Activated effector memory CD4-positive, alpha-beta T cell treated with Interleukin-2 at 50 U/mL for 16 hours (primary cell): ENCODE measurements at regions not wholly inside any gene's neighbourhood (a gene's known extent, or its start where the extent isn't known, plus 50 kb on each side); places are given as distances from the start of the nearest gene placed in this dataset.
"Not testable (repeated sequence)": the region's sequence is repeated elsewhere in the genome, so short reads cannot be mapped to it uniquely, and the experiment has no call there.

ENCODE experiments used
- DNase-seq: peaks from one replicate; pipeline ENCODE4 v3.0.0-alpha.2; 2020

DNA sequence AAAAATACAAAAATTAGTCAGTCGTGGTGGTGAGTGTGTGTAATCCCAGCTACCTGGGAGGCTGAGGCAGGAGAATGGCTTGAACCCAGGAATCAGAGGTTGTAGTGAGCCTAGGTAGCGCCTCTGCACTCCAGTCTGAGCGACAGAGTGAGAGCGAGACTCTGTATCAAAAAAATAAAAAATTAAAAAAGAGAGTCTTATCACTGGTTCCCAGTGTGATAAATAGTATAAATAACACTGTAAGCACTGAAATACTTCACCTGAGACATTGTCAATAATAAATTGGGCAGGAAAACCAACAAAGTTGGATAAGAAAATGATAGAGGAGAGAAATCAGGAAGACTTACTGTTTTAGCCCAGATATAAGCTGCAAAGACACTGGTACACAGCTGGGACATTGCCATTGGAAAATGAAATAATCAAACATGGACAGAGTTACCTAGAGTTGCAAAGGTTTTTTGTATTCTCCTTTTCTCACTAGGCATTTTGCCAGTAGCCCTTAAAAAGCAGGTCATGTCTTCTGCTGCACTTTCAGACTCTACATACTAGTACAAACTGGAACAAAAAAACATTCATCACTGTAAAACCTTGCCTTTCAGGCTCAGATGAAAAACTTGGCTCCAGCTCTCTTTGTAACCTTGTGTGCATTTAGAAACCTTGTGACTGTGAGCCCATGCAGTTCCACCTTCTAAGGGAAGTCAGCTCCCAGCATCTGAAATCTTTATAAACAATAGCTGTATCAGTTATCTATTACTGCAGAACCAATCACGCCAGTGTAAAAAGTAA lies 55.0 kb upstream of the PPP1R2C start:
- DNase-seq: no peak

DNA sequence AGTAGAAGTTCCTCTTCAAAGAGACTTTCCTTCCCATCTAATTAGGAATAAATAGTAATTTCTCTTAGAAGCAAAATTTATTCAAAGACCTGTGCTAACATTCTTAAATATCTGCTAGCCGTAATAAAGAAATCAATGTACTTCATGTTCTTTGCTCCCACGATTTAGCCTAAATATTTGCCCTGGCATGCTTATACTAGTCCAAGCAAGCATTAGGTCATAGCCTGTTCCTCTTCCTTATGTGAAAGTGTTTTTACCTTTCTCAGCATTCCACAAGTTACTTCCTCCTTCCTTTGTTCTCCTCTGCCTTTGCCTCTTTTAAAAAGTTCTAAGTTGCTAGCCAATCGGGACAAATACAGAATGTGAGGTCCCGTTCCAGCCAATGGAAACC lies 55.6 kb upstream of the PPP1R2C start:
- DNase-seq: not testable (repeated sequence)

DNA sequence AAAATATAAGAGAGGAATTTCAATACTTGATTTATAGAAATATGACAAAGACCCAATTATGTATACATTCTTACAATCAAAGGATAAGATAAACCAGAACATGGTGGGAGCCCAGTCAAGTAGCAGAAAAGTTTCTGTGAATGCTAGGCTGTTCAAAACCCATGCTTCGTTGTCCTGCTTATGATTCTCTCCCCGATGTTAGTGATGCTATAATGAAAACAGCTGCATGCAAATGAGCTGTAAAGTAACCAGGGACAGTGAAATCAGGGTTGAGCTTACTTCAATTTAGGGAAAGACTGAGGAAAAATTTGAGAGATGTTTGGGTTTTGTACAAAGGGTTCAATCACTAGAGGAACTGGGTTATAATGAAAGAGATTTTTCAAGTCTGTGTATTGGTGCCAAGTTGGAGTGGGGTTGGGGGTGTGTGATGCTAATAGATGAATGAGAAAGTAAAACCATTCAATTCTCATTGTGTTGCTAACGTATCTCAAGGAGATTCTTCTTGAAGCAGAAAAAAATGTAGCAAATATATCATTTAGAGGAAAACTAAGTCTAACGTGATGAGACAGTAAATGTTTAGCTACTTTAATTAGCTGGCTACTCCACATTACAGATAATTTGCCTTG lies 59.3 kb upstream of the PPP1R2C start:
- no peak for DNase-seq

DNA sequence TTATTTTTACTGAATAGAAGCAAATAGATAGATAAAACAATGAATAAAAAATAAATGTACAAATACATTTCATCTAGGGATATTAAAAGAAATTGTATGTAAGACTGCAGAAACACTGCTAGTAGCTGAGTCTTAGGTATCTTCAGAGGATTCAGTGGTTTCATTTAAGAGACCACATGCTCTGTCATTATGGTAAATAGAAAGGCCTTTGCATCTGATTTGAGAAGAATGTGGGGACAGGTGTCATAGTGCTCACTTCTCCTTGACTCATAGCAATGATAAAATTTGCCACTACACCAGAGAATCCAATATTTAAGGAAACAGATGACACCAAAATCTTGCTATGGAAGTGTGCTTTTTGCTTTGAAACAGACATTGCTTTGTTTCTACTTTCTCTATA lies 59.8 kb upstream of the PPP1R2C start:
- no peak for DNase-seq

DNA sequence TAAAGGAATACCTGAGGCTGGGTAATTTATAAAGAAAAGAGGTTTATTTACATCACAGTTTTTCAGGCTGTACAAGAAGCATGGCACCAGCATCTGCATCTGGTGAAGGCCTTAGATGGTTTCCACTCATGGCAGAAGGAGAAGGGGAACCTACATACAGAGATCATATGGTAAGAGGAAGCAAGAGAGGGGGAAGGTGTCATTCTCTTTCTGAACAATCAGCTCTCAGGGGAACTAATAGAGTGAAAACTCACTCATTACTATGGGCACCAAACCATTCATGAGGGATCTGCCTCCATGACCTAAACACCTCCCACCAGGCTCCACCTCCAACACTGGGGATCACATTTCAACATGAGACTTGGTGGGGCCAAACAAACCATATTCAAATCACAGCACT lies 61.7 kb upstream of the PPP1R2C start:
- no peak for DNase-seq

DNA sequence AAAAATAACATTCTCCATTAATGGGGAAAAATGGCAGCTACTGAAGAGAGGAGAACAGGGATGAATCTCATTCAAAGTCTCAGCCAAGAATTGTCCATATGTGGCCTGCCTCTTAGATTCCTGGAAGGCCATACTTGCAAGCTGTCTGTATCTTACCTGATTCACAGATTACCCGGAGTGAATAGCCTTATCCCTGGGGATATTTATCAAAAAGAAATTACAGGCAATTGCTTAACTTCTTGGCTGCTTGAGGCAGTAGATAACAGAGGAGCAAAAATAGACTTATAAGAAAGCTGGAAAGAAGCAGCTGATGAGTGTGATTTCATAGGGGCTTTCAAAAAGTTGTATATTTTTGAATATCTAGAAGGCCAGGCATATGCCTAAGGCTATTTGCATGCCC lies 68.8 kb upstream of the PPP1R2C start:
- no peak for DNase-seq

DNA sequence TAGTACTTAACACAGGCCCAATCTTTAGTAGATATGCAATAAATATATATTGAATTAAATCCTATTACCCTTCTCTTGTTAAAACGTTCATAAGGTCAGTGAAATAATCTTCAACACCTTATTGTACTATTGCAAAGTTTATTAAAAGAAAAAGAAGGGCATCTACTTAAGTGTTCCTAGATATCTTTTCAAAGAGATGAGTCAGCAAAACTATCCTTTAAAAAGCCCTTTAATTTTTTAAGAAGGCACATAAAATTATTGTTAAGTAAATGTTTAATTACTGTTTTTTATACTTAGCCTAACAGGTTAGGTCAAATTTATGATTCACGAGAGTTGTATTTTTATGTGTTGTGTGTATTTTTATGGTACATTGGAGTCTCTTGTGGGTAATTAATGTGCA lies 77.3 kb upstream of the PPP1R2C start:
- DNase-seq: no peak

DNA sequence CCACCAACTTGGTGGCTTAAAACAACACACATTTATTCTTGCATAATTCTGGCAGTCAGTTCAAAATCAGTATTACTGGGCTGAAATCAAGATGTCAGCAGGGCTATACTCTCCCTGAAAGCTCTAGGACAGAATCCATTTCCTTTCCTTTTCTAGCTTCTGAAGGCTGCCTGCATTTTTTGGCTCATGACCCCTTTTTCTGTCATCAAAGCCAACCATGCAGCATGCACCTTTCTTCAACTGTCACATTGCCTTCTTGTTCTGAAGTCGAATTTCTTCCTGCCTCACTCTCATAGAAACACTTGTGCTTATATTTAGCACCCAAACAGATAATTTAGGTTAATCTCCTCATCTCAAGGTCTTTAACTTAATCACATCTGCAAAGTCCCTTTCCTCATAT lies 79.8 kb upstream of the PPP1R2C start:
- DNase-seq: no peak

DNA sequence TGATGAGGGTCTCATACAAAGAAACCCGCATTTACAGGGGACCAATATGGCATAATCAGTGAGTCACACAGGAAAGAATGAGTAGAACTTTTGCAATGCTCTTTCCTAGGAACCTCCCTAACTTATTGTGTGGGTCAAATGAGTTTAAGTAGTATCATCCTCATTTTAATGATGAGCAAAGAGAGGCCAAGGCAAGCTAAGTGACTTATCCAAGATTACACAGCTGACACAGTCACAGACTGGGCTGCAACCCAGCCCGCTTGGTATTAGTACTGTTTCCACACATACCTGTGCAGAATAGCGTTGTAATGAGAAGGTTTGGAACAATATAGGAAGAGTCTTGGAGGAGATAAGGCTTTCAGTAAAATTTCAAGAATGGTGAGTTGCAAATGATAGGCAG lies 91.0 kb upstream of the PPP1R2C start:
- no peak for DNase-seq

DNA sequence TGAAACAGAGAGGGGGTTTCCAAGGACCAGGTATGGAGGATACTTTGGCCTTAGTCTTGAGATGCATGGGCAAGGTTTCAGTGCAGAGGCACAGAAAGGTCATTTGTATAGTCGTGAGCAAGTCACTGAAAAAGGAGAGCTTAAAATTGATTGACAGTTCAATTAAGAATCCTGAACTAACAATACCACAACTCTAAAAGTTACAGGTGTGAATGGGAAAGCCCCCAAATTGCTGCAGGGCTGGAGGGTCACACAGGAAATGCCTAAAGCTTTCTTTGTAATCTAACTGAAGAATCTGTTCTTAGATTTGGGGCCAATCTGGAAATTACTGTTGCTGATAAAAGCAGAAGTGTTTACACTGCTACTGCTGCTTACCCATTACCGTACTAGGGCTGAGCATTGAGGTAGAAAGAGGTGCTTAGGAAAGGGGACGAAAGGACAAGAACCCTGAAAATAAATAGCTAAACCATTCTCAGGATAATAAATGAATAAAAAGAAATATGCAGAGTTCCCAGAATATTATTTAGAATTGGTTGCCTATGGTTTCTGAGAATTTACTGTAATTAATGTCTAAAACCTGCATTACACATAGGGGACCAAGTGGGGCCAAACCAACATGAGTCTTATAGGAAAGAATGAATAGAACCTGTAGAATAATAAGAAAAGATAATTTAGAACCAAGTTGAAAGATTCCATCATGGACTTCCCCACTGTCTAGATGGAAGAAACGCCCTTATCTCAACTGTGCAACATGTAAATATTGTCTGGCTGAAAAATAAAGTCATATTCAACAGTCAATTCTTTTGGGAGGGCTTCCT lies 91.9 kb upstream of the PPP1R2C start:
- no peak for DNase-seq

DNA sequence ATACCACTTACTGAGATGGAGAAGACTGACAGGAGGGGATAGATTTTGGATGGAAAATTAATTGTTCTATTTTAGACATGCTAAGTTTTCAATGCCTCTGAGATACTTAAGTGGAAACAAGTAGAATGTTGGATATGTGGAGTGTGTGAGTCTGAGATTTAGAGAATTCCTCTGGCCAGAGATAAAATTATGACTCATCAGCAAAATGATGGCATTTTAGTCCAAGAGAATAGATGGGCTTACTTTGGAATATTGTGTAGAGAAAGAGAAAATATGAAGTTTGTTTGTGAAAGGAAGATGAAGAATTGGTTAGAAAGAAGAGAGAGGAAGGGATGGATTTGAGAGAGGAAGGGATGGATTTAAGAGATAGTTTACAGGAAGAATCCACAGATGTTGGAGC lies 108.6 kb upstream of the PPP1R2C start:
- DNase-seq: no peak

DNA sequence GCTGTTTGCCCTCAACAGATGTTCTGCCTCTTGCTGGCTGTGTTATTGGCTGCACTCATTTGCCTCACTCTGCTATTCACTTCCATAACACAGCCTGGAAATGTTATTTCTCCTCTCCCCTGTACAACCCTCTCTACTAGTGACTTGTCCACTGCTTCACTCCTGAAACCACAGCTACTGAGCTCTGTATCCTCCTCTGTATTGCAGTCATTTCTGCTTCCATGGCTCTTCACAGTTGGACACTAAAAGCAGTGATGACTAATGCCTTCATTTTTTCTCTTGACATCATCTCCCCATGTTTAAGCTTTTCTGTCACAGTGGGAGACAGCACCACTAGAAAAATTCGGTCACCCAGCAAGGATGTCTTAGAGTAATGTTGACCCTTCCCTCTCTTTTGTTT lies 123.0 kb upstream of the PPP1R2C start:
- no peak for DNase-seq

DNA sequence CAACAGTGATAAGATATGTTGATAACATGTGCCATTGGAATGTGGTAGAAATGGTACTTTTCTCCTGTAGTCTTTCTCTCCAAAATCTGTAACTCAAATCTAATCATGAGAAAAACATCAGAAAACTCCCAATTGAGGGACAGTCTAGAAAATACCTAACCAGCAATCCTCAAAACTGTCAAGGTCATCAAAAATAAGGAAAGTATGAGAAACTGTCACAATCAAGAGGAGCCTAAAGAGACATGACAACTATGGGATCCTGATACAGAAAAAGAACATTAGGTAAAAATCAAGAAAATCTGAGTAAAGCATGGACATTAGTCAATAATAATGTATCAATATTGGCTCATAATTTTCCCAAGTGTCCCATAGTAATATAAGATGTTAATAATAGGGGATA lies 124.5 kb upstream of the PPP1R2C start:
- no peak for DNase-seq

DNA sequence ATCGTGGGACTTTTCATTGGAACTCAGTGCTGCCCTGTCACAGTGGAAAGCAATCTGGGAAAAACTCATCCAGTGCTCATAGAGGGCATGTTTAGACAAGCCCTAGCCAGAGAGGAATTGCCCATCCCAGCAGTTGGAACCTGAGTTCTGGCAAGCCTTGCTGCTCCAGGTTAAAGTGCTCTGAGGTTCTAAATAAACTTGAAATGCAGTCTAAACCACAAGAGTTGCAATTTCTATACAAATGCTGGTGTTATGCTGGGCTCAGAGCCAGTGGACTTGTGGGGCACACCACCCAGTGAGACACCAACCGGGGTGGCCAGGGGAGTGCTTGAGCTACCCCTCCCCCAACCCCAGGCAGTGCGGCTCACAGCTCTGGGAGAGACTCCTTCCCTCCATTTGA lies 142.8 kb upstream of the PPP1R2C start:
- DNase-seq: no peak

DNA sequence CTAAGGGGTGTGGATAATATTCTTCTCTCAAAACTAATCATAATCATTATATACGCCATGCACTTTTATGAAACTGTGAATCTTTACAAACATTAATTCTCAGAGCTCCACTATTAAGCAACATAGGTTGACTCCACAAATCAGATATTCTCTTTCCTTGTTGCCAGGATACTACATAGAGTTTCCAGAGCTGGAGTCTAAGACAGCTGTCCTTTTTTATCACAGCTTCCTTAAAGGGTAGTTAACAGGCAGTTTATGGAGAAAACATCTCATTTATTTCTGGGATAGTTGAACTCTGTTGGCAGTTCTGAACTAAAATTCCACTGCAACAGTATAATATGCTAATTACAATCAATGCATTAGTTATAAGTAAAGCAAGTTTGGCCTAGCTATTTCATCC lies 152.1 kb upstream of the PPP1R2C start:
- DNase-seq: no peak

DNA sequence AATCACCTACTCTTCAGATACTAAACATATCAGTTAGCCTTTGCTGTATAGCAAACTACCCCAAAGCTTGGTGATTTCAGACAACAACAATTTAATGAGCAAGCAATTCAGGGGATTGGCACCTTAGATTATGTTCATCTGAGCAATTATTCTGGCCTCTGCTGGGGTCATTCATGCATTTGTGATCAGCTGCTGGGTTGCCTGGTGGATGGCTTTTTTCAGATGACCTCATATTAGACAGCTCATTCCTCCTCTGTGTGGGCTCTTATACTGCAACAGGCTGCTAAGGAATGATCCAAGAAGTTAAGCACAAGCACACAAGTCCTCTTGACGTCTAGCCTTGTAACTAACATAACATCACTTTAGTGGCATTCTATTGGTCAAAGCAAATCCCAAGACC lies 153.0 kb upstream of the PPP1R2C start:
- DNase-seq: no peak

DNA sequence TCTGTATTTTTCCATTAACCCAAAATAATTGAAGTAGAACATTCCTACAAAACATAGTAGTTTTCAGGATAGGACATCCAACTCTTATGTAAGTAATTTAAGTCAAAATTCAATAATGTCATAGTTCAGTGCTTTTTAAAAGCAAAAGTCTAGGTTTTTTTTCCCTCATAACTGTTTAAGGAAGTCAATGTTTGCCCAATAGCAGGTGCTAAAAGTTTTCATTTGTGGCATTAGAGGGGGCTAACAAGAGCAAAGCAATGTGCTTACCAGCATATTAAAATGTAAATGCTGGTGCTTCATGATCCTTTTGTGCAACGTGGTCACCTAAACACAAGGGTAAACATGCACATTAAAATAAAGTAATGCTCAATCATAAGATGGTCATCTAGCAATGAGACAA lies 155.2 kb upstream of the PPP1R2C start:
- no peak for DNase-seq

DNA sequence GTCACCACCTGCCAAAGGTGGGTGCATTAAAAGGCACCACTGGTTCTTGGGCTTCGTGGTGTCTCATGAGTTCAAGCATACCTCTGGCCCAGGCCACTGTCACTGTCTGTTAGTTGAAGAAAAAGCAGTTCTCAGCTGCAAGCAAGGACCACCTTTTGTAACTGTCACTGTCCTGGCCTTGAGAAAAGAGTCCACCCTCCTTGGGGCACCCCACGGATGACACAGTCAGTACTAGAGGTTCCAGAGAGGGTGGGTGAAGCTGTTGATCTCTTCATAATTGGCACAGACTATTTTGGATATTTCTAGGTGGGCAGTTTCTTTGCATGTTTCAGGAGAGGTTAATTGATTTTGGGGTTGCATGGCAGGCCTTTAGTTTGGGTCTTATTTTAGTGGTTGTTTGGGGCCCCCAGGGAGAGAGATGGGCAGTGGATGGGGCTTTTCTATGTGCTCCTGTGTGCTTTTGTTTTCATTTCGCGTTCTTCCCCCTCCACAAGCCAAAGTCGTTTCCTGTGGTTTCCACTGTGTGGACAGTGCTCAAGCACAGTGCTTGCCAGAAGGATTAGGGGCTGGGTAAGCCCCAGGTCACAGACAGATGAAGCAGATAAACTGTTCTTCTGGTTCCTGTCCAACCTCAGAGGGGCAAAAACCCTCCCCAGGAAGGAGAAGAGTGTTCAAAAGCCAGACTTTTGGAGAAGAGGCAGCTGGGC lies 156.2 kb upstream of the PPP1R2C start:
- DNase-seq: no peak

DNA sequence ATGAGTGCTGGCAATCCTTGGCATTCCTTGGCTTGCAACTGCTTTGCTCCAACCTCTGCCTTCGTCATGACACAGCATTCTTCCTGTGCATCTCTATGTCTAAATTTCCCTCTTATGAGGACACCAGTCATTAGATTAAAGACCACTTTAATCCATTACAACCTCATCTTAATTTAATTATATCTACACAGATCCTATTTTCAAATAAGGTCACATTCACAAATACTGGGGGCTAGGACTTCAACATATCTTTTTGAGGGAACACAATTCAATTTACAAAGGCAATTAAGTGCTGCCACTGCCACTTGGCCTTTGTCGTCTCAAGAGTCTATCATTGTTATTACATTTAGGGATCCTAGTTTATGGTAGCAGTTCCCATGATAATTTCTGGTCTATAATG lies 163.7 kb upstream of the PPP1R2C start:
- DNase-seq: no peak

DNA sequence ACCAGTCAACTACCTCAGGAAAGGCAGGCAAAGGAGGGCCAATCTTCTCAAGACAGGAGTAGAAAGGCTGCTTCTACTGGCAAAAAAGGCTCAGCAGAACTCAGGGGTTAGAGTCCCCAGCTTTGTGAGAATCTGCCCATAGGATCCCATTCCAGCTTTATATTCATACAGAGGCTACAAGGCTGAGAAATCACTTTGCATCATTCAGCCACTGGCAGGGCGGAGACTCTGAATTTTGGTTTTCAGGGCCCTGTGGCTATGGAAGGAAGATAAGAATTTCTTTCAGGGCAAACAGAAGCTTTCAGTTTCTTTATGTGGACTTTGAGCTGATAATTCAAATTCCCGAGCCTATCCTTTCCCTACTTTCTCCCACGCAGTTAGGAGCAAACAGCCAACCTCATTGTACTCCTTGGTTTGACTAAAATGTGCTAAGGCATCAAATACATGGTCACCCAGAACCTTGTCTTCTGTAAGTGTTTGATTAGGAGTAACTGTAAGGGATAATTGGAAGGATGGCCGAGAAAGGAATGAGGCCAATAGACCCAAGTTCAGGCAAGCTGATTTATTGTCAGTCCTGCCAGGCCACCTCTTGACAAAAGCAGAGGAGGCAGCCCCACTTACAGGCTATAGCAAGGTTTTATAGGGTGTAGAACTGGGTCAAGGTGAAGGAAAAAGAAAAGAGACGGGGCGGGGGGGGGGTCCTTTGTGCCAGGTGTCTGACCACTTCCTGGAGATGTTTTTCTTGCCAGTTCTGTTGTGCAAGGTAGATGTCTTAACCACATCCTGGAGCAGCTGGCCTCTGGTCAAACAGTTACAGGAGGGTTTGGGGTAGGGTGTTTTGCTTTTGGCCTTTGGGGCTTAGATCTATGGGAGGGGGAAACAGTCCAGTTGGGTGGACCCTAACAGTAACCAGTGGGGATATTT lies 165.3 kb upstream of the PPP1R2C start:
- DNase-seq: peak; percentile 39

DNA sequence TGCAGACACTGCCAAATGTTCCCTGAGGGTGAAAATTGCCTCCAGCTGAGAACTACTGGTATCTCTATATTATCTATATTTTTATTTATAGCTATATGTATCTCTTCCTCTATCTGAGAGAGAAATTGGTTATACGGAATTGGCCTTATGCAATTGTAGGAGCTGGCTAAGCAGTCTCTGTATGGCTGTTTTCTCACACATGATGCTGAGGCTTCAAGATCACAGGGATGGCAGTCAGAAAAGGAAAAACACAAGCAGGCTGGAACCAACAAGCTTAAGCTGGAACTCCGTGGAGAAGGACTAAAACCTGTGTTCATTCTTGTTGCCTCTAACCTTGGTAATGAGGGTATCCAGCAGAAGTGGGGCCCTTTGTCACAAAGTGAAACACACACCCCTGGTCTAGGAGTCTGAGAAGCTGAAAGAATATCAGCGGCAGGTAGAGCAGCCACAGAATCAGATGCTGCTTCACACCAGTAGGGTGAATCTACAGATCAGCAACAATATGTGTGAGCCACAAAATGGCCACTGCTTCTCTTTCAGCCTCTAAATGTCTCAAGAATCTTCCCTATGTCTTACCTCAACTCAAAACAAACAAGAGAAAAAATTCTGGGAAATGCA lies 166.5 kb upstream of the PPP1R2C start:
- no peak for DNase-seq
